ENCODE measurements at regions not wholly inside any gene's neighbourhood (a gene's known extent, or its start where the extent isn't known, plus 50 kb on each side); places are given as distances from the start of the nearest gene placed in this dataset.

- in situ Hi-C loops (cut with MboI; ENCODE audit: low sequenced_read_pairs) (no loop called here), dilution Hi-C loops (cut with HindIII; ENCODE audit: low sequenced_read_pairs, unreplicated experiment) (no loop called here), intact Hi-C loops (cut with micrococcal nuclease) (no loop called here)
- ChIA-PET POLR2A (ENCODE audit: unreplicated experiment) (no interaction called here), CTCF (no interaction called here)
- Histone ChIP-seq H3K9ac (ENCODE audit: low read depth, low read length) (no peak overlapping the region), H3K27me3 (ENCODE audit: control insufficient read depth, insufficient read depth, low read length) (peaks cover 32% of the 10 kb centered on the region), H3K23ac (ENCODE audit: low read depth, low read length) (no peak overlapping the region), H3K27ac (ENCODE audit: insufficient read depth, low read length) (no peak overlapping the region), H3K14ac (replicated peaks; ENCODE audit: low read depth, low read length) (no peak overlapping the region), H3K4ac (ENCODE audit: low read depth, low read length) (no peak overlapping the region), H2BK120ac (ENCODE audit: low read depth, low read length) (no peak overlapping the region), H3K79me1 (ENCODE audit: low read depth in 1 of 2, low read length in 2 of 2) (no peaks in the 10 kb centered on the region), H2AK5ac (ENCODE audit: low read depth, low read length) (no peak overlapping the region), H4K5ac (ENCODE audit: low read depth, low read length) (no peak overlapping the region), H4K91ac (ENCODE audit: insufficient read depth, low read depth, low read length) (no peak overlapping the region), H3K9me1 (ENCODE audit: insufficient read depth, low read length) (no peaks in the 10 kb centered on the region), H3K4me2 (ENCODE audit: low read depth, low read length) (no peak overlapping the region), H3K4me3 (ENCODE audit: insufficient read depth, low read depth, low read length) (no peak overlapping the region), H2BK20ac (ENCODE audit: low read depth, low read length) (no peak overlapping the region), H3K4me1 (ENCODE audit: control insufficient read depth, insufficient read depth, low read length) (peaks cover 3% of the 10 kb centered on the region; the same call in 1 of the 2 replicates), H2AFZ (replicated peaks; ENCODE audit: low read length, poor library complexity) (peak overlapping the region; percentile 33), H4K20me1 (ENCODE audit: insufficient read depth, low read length) (no peaks in the 10 kb centered on the region), H2AK9ac (replicated peaks; ENCODE audit: low read depth, low read length, poor library complexity) (no peak overlapping the region), H4K8ac (ENCODE audit: low read depth in 2 of 2, low read length in 2 of 2) (no peak overlapping the region), H2BK15ac (ENCODE audit: low read depth, low read length) (no peak overlapping the region), H3K56ac (ENCODE audit: extremely low read depth, insufficient read depth, low read length) (no peak overlapping the region), H3K18ac (ENCODE audit: low read depth, low read length) (no peak overlapping the region), H3K9me3 (ENCODE audit: control insufficient read depth, insufficient read depth, low read length) (no peaks in the 10 kb centered on the region), H3K36me3 (ENCODE audit: control insufficient read depth, insufficient read depth, low read length) (no peaks in the 10 kb centered on the region), H2BK5ac (ENCODE audit: low read depth, low read length, poor library complexity, severe bottlenecking) (no peak overlapping the region)
- BruUV-seq (replicated peaks), result no TSS peak
- ATAC-seq (ENCODE audit: low read depth) (no peak), DNase-seq (no peak)
- no peak for TF ChIP-seq MAZ (IDR thresholded peaks at IDR 0.05; ENCODE audit: borderline replicate concordance, low read depth, low read length)
- TF ChIP-seq BHLHE40 (IDR thresholded peaks at IDR 0.05; ENCODE audit: low read depth, low read length), result no peak
- no peak for TF ChIP-seq USF2 (IDR thresholded peaks at IDR 0.05; ENCODE audit: low read depth, low read length)
- no peak for TF ChIP-seq POLR2A (IDR thresholded peaks at IDR 0.05; ENCODE audit: low read depth, low read length)
- TF ChIP-seq, protein P1, sequence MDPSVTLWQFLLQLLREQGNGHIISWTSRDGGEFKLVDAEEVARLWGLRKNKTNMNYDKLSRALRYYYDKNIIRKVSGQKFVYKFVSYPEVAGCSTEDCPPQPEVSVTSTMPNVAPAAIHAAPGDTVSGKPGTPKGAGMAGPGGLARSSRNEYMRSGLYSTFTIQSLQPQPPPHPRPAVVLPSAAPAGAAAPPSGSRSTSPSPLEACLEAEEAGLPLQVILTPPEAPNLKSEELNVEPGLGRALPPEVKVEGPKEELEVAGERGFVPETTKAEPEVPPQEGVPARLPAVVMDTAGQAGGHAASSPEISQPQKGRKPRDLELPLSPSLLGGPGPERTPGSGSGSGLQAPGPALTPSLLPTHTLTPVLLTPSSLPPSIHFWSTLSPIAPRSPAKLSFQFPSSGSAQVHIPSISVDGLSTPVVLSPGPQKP (IDR thresholded peaks at IDR 0.05; ENCODE audit: borderline replicate concordance, low read depth, low read length), result no peak
- no peak for TF ChIP-seq RFX5 (IDR thresholded peaks at IDR 0.05; ENCODE audit: low read depth, low read length)
- TF ChIP-seq MAFK (IDR thresholded peaks at IDR 0.05; ENCODE audit: low read depth, low read length), result no peak
- WGBS, 2 experiments (ENCODE audit: extremely low coverage in 2 of 2, insufficient read length in 1 of 2), result no CpG with 5 or more reads among the region's 1 CpG
Measured at GRCh38 chr1:228650946-228651345, 84.3 kb upstream of the RHOU start.
